ENCODE measurements at regions not wholly inside any gene's neighbourhood (a gene's known extent, or its start where the extent isn't known, plus 50 kb on each side); places are given as distances from the start of the nearest gene placed in this dataset.

DNA sequence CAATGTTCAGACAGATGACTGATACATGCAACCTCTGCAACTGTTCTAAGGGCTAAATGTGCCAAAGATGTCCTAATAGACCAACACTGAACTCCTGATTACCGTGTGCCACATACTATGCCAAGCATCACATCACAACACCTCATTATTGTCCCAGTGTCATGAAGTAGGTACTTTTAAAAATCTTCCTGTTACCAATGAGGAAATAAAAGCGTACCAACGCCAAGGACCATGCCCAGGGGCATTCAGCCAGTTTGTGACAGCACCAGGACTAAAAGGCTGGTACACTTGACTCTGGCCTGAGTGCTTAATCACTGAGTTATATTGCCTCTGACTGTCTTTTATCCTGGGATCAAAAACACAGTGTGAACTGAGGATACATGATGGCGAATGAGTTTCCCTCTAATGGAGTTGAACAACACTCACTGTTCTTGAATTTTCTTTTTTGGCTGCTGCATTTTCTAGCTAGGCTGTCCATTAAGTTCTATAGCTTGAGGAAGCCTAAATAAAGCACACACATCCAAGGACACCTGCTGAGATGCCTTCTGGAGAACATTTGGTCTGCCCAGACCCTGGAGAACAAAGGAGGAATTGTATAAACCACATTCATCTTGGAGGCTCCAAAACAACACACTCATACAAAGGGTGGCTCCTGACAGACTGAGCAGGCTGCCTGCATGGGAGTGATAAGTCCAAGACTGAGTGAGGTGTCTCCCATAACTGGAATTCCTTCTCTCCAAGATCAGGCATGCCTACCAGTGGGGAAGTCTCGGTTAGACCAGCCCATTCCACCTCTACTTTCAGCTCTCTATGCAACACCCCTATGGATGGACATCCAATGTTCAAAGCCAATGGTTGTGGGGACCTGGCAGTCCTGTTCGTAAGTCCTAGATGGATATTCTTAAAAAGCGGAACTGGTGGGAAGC, 126.7 kb upstream of the PRICKLE2 start:
- no peak for DNase-seq

DNA sequence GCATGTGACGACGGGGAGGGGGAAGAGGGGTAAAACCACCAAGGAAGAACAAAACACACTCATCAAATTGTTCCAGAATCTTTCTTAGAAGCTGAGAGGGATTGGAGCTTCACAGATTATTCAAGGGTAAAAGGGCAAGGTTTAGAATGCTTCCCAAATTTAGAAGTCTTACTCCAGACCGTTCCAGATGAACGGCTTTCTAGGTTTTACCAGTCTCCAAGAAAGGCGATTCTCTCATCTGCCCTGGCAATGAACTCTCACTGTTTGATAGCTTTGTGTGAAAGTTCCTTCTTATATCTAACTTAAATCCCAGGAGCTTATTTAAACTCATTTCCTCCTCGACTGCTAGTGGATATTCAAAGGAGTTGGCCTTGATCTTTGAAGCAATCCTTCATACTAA, 124.3 kb upstream of the PRICKLE2 start:
- no peak for DNase-seq

DNA sequence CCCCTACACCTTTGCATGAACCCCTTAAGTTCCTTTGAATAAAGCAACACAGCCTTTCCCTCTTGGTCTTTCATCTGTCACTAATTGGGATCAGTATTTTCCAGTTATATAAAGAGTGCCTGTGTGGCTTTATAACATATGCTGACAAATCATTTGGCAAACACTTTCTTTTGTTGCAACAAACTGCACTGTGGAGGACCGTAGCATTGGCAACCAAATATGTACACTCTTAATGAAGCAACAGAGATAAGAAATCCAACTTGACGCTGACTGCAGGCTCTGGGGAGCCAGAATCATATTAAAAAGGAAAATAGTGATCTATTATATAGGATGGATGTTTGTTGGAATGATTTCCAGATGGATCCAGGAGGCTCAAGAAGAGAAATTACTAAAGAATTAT, 120.1 kb upstream of the PRICKLE2 start:
- DNase-seq: no peak

DNA sequence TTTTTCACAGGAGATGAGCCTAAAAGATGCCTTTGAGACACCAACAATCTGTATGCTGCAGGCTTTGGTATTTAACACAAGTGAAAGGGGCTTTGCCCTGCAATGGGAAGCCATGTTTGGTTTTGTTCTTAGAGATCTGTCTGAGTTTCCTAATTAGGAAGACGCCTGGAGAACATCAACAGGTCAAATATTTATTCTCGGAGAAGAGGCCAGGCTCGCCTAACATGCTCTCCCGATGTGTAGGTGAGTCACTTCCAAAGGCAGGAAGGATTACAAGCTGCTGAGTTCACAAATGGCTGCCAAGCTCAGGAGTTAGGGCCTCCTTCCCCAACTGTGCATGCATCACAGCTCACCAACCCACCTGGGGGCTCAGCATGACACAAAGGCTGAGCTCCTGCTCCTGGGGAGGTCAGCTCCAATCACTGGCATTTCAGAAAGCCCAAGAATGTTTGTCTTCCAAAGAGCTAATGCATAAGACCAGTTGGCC, 119.5 kb upstream of the PRICKLE2 start:
- DNase-seq: no peak

DNA sequence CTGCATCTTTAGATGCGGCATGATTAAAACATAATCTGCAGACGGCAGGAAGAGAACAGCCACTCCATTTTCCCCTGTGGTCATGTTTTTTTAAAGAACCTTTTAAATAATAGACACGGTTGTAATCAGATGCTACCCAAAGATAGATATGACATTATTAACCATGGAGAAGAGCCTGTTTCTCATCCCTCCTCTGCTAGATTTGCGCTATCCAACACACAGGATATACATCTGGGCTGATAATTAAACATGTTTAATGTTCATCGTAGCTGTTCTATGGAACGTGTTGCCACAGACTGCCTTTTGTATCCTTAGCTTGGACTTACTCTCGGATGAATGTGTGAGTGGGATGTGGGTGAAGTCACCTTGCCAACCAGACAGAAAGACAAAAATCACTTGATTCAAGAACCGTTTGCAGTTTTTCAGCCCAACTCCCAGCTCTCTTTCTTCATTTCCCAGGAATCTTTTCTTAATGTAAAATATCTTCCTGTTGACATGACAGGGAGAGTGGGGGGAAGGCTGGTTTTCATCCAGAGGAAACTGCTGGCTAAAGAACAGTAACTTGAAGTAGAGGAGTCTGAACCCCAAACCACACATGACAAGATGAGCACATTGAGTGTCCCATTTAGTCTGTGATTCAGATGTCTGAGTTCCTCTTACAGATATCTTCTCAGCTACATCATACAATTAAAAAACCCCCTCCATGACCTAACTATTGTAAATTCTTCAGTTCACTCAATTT, 118.6 kb upstream of the PRICKLE2 start:
- no peak for DNase-seq

DNA sequence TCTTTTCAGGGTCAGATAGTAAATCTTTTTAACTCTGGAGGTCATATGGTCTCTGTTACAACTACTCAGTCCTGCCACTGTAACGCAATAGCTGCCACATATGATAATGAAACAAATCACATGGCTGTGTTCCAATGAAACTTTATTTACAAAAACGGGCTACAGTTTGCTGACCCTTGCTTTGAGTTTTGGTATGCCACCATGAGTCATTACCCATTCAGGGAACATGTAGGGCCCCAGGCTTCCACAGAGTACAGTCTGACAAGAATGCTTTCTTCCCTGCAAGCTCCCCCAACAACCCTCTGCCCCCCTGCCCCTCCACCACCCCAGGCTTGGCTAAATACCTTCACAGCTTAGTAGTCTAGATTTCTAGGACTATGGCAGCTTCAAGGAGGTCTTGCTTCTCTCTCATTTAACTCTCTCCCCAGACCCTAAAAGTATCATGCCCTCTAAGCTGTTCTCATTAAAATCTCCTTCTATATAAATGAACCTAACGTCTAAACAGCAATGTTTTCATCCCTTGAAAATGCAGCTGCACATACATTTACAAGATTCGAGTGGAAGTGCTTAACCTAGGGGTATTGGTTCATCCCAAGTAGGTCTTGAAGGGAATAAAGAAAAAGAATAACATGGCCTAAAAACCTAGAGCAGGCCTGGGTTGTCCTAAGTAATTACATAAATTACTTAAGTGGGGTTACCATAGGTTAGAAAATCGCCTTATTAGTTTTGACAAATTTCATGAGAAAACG, 117.8 kb upstream of the PRICKLE2 start:
- no peak for DNase-seq

DNA sequence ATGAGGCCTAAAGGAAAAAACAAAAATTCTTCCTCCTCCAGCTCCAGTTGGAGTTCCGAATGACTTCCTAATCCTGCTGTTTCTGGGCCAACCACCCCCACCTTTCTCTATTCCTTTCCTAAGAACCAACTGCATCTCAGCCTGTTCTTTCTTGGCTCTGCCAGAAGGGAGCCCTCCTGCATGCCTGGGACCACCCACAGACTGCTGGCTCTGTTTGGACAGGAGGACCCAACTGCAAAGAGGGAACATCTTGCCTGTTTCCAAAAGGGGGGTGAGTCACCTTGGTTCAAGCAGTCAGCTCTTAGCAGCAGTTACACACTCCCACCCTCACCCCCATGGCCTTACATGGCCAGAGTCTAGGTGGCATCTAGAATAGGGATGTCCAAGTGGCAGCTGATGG, 116.0 kb upstream of the PRICKLE2 start:
- DNase-seq: no peak

DNA sequence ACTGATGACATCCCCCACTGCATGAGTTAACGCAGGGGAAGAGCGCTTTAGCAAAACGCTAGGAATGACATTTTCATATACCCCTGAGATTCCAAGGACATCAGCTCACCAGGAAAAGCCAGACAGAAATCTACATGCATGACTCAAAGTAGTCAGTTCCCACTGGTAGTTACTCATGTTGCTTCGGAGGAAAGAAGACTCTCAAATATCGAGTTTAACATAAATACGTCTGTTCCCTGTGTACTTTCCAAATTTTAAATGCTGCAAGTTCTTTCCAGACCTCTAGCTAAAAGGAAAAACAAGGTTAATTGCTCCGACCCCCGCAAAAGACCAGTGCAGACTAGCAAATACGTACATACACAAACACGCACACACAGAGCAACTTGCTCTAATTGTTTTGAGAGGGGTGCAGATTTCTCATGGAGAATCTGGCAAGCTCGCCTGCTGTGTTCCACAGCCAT, 115.4 kb upstream of the PRICKLE2 start:
- no peak for DNase-seq

DNA sequence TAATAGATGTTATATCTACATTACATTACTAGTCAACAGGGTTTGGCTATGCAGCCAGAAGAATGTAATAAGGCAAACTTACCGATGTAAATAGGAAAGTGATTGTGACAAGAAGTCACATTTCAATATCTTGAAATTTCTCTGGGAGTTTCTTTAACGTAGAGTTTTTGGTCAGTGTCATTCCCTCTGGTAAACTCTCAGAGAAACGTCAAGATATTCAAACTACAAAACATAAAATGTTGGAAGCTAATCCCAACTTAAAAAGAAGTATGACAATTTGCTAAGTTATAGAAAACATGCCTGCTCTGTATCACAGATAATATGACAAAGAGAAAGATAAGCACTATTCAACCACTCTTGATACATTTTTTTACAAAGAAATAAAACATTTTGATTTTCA, 111.2 kb upstream of the PRICKLE2 start:
- DNase-seq: no peak

DNA sequence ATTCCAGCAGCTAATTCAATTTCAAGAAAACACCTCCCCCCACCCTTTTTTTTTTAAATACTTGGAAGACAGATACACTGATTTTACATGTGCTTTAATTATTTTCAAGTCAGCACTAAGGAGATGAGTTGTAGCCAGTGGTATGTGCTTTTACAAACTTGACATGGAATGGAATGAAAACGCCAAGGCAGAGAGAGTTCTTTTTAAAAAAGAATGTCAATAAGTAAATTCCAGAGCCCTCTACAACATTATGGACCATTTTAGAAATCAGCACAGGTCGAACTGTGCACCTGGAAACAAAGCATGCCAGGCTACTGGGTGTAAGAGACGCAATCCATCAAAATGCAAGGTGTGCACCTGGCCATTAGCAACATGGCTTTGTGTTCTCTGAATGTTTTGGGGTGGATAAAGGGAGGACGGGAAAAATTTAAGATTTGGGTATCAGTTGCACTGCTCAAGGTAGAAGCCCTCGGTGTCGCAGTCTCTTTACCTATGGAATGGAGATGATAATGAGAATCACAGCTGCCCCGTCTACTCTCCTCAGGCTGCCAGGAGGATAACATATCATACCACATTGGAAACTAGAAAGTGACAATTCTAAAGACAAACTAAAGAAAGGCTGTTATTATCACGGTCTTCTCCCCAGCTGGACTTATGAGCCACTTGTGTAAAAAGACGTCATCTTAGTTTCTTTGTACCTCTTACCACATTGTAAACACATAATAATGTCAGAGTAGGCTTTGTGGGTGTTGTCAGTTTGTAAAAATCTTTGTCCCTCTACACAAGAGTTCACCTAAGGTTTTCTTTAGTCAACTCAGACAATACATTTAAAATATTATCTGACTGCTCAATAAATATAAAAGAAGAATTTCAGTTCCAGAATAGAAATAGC, 107.4 kb upstream of the PRICKLE2 start:
- DNase-seq: no peak

DNA sequence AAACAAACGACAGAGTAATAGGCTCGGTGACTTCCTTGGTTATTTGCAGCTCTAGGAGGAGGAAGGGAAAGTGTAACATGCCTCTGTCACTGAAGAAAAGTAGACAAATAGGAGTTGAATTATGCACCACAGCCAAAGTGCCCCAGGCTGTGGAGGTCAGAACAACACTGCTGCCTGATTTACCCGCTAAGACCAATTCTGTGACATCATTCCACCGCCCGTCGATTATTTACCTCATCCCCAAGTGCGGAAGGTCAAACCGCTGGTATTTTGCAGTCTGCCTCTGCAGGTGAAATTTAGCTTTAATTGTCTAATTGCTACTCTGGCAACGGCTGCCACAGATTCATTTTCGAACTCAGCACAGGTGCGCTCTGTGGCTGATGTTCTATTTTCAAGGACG, 106.3 kb upstream of the PRICKLE2 start:
- no peak for DNase-seq

DNA sequence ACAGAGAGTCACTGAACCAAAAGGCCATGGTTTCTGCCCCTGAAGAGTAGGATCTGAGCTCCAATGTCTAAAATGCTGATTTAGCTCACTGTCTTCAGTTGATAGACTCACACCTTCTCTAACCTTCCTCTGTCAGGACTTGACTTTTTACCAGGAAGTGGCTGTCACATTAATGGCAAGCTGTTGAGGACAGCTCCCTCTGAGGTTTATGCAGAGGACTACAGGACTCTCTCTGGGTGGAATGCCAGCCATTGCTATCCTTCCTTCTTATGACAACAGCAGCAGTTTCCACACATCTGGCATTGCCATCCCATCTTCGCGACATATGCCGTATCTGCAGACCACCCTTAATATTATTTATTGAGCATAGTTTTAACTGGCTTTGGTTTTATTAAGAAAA, 103.8 kb upstream of the PRICKLE2 start:
- no peak for DNase-seq

DNA sequence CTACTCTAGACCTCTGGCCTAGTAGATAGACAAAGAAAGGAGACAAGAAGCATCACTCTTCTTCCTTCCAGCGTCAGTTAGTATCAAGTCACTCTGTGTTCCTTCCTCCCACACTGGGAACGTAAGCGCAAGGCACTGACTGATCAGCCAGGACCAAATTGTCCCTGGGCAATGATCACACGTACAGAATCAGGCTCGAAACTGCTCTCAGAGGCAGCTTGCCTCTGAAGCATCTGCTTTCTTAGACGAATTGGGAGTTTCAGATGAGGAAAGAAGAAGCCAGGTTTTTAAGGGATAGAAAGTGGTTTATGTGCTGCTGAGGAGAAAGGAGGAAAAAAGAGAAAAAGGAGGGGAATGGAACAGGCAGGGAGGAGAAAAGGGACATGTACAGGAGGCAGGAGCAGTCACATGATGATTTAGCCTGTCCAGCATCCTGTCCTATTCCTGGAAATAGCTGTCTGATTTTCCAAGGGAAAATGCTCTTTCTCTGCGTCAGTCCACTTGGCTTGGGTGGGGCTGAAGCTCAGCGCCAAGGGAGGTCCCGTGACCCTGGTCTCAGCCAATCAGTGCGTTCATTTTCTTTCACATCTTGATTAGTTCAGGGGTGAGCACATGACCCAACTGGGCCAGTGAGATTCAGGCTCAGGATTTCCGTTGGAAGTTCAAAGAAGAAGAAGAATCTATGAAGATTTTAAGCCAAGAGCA, 102.0 kb upstream of the PRICKLE2 start:
- no peak for DNase-seq

DNA sequence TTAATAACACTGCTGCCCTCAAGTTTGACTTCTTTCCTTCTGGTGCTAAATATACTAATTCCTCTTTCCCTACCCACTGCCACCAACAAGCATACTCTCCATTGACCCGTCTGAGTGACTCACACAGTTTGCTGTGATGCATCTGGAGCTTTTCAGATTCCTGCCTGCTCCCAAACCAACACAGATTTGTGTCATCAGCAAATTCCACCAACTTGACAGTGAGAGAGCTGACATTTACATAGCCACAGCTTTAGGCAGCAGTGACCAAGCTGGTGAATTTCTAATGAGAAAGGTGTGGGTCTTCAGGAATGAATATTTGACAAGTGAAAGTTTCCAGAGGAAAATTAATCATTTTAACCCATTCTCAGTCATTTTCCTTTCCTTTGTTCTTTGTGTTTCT, 96.5 kb upstream of the PRICKLE2 start:
- no peak for DNase-seq

DNA sequence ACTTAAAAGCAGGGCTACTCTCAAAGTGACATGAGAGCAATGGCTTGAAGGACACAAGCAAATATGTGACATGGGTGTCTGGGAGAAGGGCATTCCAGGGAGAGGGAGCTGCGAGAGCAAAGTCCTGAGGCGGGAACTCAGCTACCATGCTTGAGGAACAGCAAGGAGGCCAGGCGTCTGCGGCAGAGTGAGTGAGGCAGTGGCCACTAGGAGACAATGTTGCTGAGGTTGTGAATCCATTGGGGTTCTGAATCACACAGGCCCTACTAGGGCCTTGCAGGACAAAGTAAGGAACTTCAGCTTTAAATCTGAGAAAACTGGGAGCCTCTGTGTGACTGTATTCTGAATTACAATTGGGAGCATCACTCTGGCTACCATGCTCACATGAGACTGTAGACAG, 94.1 kb upstream of the PRICKLE2 start:
- DNase-seq: no peak

DNA sequence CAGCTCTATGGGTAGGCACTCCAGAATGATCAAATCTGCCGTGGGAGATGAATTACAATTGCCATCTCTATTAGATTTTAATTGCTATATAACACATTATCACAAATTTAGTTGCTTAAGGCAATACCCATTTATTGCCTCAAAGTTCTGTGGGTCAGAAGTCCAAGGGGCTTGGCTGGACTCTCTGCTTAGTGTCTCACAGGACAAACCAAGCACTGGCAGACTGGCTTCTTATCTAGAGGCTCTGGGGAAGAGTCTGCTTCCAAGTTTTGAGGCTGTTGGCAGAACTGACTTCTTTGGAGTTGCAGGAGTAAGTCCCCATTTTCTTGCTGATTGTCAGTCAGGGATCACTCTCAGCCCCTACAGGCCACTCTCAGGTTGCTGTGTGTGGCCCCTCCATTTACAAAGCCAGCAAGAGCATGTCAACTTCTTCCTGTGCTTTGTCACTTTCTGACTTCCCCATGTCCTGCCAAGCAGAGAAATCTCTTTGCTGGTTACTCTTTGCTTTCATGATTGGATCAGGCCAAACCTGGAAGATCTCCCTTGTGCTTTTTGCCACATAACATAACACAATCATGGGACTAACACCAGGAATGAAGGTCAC, 93.5 kb upstream of the PRICKLE2 start:
- DNase-seq: no peak

DNA sequence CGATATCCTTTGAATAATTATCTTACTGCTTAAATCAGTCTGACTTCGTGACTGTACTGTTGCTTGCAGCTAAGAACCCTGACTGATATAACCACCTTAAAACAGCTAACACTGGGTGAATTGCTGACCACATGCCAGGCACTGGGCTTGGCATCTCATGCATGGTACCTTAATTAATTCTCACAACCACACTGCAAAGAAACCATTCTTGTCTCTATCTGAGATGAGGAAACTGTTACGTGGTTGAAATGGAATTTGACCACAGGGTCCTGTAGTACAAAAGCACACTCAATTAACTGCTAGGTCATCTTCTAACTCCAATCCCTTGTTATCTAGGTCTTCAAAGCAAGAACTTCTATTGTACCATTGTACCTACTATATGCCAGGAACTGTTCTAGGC, 92.7 kb upstream of the PRICKLE2 start:
- DNase-seq: no peak

DNA sequence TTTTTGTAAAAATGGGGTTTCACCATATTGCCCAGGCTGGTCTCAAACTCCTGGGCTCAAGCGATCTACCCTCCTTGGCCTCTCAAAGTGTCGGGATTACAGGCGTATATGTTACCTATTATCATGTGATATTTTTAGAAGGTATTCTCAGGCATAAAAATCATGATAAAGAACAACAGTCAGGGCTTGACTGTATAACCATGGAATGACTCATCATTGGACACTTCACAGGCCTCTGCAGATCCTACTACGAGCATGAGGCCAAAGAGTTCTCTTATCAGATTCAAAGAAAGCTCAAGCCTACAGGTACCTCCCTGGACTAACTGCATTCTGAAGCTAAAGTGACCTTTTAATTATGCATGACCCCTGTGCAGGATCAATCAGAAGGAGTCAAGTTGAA, 91.7 kb upstream of the PRICKLE2 start:
- no peak for DNase-seq

DNA sequence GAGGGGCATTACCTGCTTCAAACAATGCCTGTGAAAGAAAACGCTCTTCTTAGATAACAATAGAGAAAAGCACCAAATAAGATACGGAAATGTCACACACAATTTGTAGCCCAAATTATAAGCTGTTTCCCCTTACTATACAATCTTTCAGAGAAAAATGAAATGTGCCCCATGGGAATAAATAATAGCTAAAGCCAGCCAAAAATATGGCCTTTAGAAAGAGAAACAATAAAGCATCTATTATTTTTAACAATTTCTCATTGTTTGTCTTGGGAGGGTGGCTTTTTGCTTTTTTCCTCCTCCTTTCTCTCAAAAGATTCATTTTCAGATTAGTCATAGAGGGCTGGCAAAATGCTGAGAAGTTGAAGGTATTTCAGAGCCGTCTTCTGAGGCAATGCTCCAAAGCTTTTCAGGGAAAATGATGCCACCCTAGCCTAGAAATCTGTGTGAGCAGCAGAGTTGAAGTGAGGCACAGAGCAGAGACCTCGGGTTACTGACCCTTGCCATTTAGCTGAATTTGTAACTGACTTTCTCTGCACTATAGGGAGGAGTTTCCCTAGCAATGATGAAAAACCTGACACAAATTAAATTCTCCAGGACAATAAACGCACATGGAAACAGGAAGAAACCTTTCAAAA, 86.3 kb upstream of the PRICKLE2 start:
- no peak for DNase-seq

DNA sequence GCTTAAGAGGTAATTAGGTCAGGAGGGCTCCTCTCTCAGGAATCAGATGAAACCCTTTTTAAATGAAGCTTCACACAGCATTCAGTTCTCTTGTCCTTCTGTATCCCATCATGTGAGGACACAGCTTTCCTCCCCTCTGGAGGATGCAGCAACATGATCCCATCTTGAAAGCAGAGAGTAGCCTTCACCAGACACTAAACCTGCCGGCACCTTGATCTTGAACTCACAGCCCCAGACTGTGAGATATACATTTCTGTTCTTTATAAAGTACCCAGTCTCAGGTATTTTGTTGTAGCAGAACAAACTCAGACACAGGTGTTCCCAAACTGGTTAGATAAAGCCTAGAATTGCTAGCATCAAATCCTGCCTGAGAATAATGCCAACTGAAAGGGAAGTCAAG, 83.7 kb upstream of the PRICKLE2 start:
- DNase-seq: no peak

DNA sequence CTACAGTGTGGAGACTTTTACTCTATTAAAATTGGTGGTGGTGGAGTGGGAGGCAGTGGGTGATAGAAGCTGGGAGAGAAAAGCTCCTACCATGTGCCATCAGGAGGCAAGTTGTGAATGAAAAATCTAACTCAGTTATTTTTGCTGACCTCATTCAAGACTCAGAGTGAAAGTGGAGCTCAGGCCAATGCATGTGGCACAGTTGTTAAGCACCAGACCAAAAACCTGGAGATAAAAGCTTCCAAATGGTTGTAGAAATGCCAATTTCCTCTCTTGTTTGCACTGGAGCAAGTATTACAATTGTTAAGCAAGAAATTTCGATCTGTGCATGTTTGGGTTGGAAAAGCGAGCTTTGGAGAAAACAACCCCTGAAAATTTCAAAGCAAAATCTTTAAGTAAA, 81.5 kb upstream of the PRICKLE2 start:
- no peak for DNase-seq

Measured in AML-193 (cell line).